HG02885 (cell line): ENCODE measurements at regions not wholly inside any gene's neighbourhood (a gene's known extent, or its start where the extent isn't known, plus 50 kb on each side); places are given as distances from the start of the nearest gene placed in this dataset.

ENCODE experiments used
- ATAC-seq: cut with Tn5 transposase; IDR thresholded peaks from one replicate; pipeline ENCODE4 v1.9.1; 2021; ENCODE audit warnings: mild to moderate bottlenecking; ENCODE audit not compliant: unreplicated experiment, poor library complexity

- no peak for ATAC-seq
These were observed 524.0 kb downstream of the CD83 start for GRCh38 chr6:14641423-14642135.

- no peak for ATAC-seq
These were observed 524.5 kb downstream of the CD83 start for GRCh38 chr6:14642136-14642505.

GRCh38 chr6:14642842-14643241 lies 525.3 kb downstream of the CD83 start:
- ATAC-seq = no peak

GRCh38 chr6:14644381-14644780 lies 526.8 kb downstream of the CD83 start:
- ATAC-seq = no peak

GRCh38 chr6:14645221-14645620 lies 527.6 kb downstream of the CD83 start:
- no peak for ATAC-seq

GRCh38 chr6:14645841-14646240 lies 528.3 kb downstream of the CD83 start:
- no peak for ATAC-seq

- ATAC-seq = no peak
These were observed 528.8 kb downstream of the CD83 start for GRCh38 chr6:14646371-14646770.

GRCh38 chr6:14647357-14647756 lies 529.8 kb downstream of the CD83 start:
- ATAC-seq = no peak

GRCh38 chr6:14652536-14652935 lies 535.0 kb downstream of the CD83 start:
- no peak for ATAC-seq

GRCh38 chr6:14655201-14656061 lies 537.9 kb downstream of the CD83 start:
- no peak for ATAC-seq

- peak; percentile 38 for ATAC-seq
These were observed 538.5 kb downstream of the CD83 start for GRCh38 chr6:14656078-14656521.

- no peak for ATAC-seq
These were observed 539.1 kb downstream of the CD83 start for GRCh38 chr6:14656649-14657048.

GRCh38 chr6:14658030-14658429 lies 540.5 kb downstream of the CD83 start:
- ATAC-seq = no peak

- no peak for ATAC-seq
These were observed 541.5 kb downstream of the CD83 start for GRCh38 chr6:14658886-14659561.

- no peak for ATAC-seq
These were observed 542.3 kb downstream of the CD83 start for GRCh38 chr6:14659841-14660240.

GRCh38 chr6:14660806-14661579 lies 543.4 kb downstream of the CD83 start:
- peak; percentile 54 for ATAC-seq

- ATAC-seq = no peak
These were observed 544.1 kb downstream of the CD83 start for GRCh38 chr6:14661691-14662090.

- ATAC-seq = peak; percentile 71
These were observed 546.6 kb downstream of the CD83 start for GRCh38 chr6:14664112-14664601.

GRCh38 chr6:14664621-14665315 lies 547.2 kb downstream of the CD83 start:
- no peak for ATAC-seq
